Lower leg skin (tissue), 3 donors: ENCODE measurements at regions not wholly inside any gene's neighbourhood (a gene's known extent, or its start where the extent isn't known, plus 50 kb on each side); places are given as distances from the start of the nearest gene placed in this dataset.

ENCODE experiments used
- POLR2A ChIP-seq, 2 donors: fragments of 450-650 bp; IDR thresholded peaks; one replicate each; pipeline ENCODE4 v1.6.1; 2016 to 2017; ENCODE audit warnings: antibody characterized with exemption in 2 of 2, mild to moderate bottlenecking in 1 of 2, moderate library complexity in 1 of 2
- TF ChIP-seq, protein P1 (sequence below), 3 donors: fragments of 450-650 bp; IDR thresholded peaks; one replicate each; pipeline ENCODE4 v1.5.1; 2016; ENCODE audit warnings: antibody characterized with exemption in 3 of 3, mild to moderate bottlenecking in 3 of 3, moderate library complexity in 2 of 3

DNA sequence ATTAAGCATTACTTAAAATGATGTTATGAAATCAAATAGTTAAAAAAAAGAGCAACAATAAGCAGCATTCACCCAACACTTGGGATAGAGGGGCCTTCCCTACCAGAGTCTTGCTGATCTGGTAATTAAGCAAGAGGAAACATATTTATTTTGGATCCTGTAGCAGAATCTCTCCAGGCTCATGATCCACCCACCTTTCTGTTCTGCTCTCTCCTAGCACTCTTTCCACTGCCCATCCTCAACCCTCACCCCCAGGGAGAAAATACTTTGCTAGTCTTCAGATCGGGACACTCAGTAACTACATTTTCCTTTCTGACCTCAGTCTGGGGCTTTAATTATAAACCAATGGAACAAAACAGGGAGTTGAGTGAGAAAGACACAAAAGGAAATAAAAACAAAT, 1541.9 kb downstream of the AACS start:
- TF ChIP-seq, protein P1, sequence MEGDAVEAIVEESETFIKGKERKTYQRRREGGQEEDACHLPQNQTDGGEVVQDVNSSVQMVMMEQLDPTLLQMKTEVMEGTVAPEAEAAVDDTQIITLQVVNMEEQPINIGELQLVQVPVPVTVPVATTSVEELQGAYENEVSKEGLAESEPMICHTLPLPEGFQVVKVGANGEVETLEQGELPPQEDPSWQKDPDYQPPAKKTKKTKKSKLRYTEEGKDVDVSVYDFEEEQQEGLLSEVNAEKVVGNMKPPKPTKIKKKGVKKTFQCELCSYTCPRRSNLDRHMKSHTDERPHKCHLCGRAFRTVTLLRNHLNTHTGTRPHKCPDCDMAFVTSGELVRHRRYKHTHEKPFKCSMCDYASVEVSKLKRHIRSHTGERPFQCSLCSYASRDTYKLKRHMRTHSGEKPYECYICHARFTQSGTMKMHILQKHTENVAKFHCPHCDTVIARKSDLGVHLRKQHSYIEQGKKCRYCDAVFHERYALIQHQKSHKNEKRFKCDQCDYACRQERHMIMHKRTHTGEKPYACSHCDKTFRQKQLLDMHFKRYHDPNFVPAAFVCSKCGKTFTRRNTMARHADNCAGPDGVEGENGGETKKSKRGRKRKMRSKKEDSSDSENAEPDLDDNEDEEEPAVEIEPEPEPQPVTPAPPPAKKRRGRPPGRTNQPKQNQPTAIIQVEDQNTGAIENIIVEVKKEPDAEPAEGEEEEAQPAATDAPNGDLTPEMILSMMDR (IDR thresholded peaks at IDR 0.05) = no peak
- no peak for TF ChIP-seq POLR2A (IDR thresholded peaks at IDR 0.05)
